SK-N-SH (cell line): ENCODE measurements at regions not wholly inside any gene's neighbourhood (a gene's known extent, or its start where the extent isn't known, plus 50 kb on each side); places are given as distances from the start of the nearest gene placed in this dataset.

Experiments used
- YY1 ChIP-seq: IDR thresholded peaks from 2 replicates; pipeline ENCODE4 v1.4.0; 2012; ENCODE audit warnings: low read depth, mild to moderate bottlenecking
- TF ChIP-seq, protein P1 (sequence below): fragments of 200-600 bp; sonication (generic); IDR thresholded peaks from 2 replicates; pipeline ENCODE4 v1.6.1; 2017; ENCODE audit warnings: antibody characterized with exemption, mild to moderate bottlenecking, moderate library complexity

DNA sequence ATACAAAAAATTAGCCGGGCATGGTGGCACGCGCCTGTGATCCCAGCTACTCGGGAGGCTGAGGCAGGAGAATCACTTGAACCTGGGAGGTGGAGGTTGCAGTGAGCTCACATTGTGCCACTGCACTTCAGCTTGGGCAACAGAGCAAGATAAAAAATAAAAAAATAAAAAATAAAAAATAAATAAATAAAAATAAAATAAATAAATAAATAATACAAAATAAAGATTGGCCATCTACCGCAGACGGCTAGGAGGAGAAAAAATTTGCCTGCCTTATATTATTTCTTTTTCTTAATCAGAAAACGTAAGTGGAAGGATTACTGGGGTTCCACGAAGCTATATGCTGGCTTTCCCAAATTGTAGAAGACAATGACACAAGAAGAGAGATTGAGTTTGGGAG lies 229.7 kb downstream of the EPHA4 start:
- TF ChIP-seq, protein P1, sequence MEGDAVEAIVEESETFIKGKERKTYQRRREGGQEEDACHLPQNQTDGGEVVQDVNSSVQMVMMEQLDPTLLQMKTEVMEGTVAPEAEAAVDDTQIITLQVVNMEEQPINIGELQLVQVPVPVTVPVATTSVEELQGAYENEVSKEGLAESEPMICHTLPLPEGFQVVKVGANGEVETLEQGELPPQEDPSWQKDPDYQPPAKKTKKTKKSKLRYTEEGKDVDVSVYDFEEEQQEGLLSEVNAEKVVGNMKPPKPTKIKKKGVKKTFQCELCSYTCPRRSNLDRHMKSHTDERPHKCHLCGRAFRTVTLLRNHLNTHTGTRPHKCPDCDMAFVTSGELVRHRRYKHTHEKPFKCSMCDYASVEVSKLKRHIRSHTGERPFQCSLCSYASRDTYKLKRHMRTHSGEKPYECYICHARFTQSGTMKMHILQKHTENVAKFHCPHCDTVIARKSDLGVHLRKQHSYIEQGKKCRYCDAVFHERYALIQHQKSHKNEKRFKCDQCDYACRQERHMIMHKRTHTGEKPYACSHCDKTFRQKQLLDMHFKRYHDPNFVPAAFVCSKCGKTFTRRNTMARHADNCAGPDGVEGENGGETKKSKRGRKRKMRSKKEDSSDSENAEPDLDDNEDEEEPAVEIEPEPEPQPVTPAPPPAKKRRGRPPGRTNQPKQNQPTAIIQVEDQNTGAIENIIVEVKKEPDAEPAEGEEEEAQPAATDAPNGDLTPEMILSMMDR, result no peak
- TF ChIP-seq YY1, result no peak
